GM12878 (cell line): ENCODE measurements at regions not wholly inside any gene's neighbourhood (a gene's known extent, or its start where the extent isn't known, plus 50 kb on each side); places are given as distances from the start of the nearest gene placed in this dataset.

Experiments used
- CEBPZ ChIP-seq: fragments of 150-350 bp; IDR thresholded peaks from 2 replicates; pipeline ENCODE4 v1.6.1; 2016; ENCODE audit warnings: low read depth, low read length
- EED ChIP-seq: sonication (generic); IDR thresholded peaks from 2 replicates; pipeline ENCODE4 v1.6.1; 2016; ENCODE audit warnings: antibody characterized with exemption, low read depth
- EGR1 ChIP-seq, 2 experiments: IDR thresholded peaks; 1 replicate in 1 of 2; 2 replicates in 1 of 2; pipeline ENCODE4 v1.6.1; 2011 to 2012; ENCODE audit warnings: low read depth in 2 of 2, low read length in 2 of 2, borderline replicate concordance in 1 of 2, mild to moderate bottlenecking in 1 of 2, moderate library complexity in 1 of 2
- MLLT1 ChIP-seq: fragments of 450-650 bp; IDR thresholded peaks from 2 replicates; pipeline ENCODE4 v1.6.1; 2016; ENCODE audit warnings: mild to moderate bottlenecking
- MTA2 ChIP-seq: fragments of 450-650 bp; IDR thresholded peaks from 2 replicates; pipeline ENCODE4 v1.6.1; 2016; ENCODE audit warnings: low read depth, mild to moderate bottlenecking, moderate library complexity
- RUNX3 ChIP-seq: IDR thresholded peaks from 2 replicates; pipeline ENCODE4 v1.6.1; 2012; ENCODE audit warnings: low read length, inconsistent platforms
- SKIL ChIP-seq: fragments of 450-650 bp; IDR thresholded peaks from 2 replicates; pipeline ENCODE4 v1.6.1; 2017; ENCODE audit warnings: mild to moderate bottlenecking, low read depth, inconsistent platforms; ENCODE audit not compliant: poor library complexity, severe bottlenecking

- TF ChIP-seq CEBPZ: no peak
- peak; percentile 28 for TF ChIP-seq SKIL
- TF ChIP-seq EGR1 (IDR thresholded peaks at IDR 0.05; ENCODE audit: borderline replicate concordance in 1 of 2, low read depth in 2 of 2, low read length in 2 of 2): no peak
- TF ChIP-seq MLLT1: no peak
- no peak for TF ChIP-seq EED
- TF ChIP-seq RUNX3: peak; percentile 29; the same call in 1 of the 2 replicates
- peak; percentile 68 for TF ChIP-seq MTA2
Observed at GRCh38 chr15:94586099-94586498, 354.7 kb downstream of the MCTP2 start (continued).
